GM21528 (cell line): ENCODE measurements at regions not wholly inside any gene's neighbourhood (a gene's known extent, or its start where the extent isn't known, plus 50 kb on each side); places are given as distances from the start of the nearest gene placed in this dataset.
"Not testable (repeated sequence)": the region's sequence is repeated elsewhere in the genome, so short reads cannot be mapped to it uniquely, and the experiment has no call there.

ENCODE experiments used
- ATAC-seq: cut with Tn5 transposase; IDR thresholded peaks from one replicate; pipeline ENCODE4 v1.9.1; 2021; ENCODE audit warnings: mild to moderate bottlenecking, moderate library complexity; ENCODE audit not compliant: unreplicated experiment, low FRiP score

DNA sequence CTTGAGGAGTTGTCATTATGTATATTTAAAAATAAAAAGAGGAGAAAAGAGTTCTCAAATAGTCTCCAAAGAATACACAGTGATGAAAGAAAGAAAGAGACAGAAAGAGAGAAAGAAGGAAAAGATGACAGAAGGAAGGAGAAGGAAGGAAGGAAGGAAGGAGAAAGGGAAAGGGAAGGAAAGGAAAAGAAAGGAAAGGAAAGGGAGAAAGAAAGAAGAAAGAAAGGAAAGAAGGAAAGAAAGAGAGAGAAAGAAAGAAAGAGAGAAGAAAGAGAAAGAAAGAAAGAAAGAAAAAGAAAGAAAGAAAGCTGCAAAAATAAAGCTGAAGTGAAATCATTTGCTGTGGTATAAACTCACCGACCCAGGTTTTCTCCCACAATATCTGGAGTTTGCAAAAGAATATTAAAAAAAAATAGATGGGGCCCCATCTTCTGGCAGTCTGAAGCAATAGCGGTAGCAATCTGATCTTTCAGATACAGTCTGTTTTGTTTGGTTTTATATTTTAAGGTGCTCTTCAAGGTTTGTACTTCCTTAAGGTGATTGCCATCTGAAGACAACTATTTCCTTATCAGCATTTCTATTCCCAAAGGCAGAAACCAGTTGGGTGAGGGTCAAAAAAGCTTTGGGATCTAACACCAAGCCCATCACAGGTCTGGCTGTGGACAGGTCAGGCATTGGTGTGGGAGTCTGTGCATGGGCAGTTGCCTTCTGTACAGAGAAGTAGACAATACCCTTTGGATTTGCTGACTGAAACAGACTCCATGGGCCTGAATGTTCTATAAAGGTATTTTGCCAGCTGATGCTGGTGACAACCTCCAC lies 160.4 kb downstream of the CPEB2 start:
- no peak for ATAC-seq

- ATAC-seq: no peak
Measured at GRCh38 chr4:15163284-15163645, 161.0 kb downstream of the CPEB2 start.

GRCh38 chr4:15164571-15164970 lies 162.3 kb downstream of the CPEB2 start:
- no peak for ATAC-seq

DNA sequence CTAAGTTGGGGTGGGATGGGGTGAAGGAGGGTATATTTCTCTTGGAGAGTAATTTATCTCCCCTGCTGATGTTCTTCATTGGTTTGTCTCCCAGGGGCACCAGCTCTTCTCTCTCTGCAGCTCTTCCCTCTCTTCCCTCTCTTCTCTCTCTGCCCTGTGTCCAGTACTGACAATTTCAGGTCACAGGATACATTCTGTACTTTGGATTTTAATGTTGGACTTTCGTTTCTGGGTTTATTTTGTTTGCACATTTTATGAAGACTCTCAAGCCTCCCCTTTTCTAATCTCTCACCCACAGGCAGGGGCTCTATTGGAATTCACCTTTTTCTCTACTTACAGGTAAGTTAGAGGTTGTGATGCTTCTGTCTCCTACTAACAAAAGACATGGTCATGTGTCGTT lies 165.5 kb downstream of the CPEB2 start:
- no peak for ATAC-seq

DNA sequence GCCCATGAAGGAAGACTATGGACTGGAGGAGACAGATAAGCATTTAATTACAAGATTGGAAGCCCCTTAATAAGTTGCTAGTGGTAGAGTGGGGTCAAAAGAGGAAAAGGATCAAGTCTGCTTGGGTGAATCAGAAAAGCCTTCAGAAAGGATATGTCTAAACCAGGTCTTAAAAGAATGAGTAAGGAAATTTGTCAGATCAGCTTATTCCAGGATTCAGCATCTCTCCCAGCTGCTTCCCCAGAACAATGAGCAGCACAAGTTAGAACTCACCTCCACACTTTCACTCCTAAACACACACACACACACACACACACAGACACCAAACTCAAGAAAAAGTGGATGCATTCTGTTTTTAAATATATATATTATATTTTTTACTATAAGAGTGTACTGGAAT lies 166.5 kb downstream of the CPEB2 start:
- no peak for ATAC-seq

DNA sequence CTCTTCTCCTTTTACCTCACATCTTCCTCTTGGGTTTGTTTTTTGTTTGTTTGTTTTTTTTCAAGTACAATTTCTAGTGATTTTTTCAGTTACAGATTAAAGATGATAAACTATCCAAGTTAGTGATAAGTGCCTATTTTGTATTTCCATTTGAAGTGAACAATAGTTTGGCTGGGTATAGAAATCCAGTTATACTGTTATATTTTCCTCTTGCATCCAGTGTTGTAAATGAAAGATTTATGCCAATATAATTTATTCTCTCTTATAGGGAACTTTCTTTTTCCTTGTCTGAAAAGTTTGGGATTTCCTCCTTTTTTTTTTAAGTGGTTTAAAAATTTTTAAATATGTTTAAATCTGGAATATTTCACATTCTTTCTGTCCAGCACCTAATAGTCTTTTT lies 169.4 kb downstream of the CPEB2 start:
- no peak for ATAC-seq

GRCh38 chr4:15173251-15173650 lies 171.0 kb downstream of the CPEB2 start:
- no peak for ATAC-seq

DNA sequence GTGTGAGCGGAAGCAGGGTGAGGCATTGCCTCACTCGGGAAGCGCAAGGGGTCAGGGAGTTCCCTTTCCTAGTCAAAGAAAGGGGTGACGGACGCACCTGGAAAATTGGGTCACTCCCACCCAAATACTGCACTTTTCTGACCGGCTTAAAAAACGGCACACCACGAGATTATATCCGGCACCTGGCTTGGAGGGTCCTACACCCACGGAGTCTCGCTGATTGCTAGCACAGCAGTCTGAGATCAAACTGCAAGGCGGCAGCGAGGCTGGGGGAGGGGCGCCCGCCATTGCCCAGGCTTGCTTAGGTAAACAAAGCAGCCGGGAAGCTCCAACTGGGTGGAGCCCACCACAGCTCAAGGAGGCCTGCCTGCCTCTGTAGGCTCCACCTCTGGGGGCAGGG lies 171.9 kb downstream of the CPEB2 start:
- not testable (repeated sequence) for ATAC-seq

- not testable (repeated sequence) for ATAC-seq
Measured at GRCh38 chr4:15179842-15180241, 177.6 kb downstream of the CPEB2 start.

DNA sequence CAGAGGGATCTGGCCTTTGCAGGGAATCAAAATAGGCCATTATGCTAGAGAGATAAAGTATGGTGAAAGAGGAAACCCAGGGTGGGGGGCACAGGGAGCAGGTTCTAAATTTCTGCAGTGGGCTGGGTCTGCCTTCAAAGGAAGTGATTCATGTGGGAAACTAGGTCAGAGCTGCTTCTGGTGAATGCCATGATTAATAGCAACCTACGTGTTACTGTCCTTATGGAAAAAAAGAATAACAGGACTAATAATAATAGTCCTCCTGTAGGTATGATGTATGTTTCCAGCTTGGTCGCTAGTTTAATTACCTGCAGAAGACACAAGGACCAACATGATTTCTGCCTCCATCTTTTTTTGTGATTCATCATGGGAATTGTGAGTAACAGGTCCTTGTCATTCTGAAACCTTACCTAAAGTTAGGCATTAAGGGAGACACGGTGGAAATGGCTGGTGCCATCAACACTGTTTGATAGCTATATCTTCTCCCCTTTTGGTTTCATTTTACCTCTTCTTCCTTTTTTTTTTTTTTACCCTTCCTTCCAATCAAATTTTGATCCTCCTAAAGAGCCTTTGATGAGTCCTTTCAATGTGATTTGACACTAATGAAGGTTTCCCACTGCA lies 180.4 kb downstream of the CPEB2 start:
- no peak for ATAC-seq

DNA sequence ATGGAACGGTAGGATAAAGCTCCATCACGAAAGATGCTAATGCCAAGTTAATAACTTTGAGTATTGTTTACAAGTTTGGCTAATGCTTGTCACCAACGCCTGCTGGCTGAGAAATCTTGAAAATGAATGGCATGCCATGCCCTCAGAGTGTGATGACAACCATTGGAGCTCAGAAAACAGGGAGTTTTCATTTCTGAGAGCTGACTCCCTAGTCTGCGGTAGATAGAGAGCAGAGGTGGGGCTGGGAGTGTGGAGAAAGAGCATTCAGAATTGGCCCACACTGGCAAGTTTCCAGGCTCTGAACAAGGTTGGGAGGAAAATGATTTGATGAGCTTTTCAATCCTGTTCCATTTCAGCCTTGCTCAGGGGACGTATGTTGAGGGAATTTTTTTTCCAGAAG lies 183.9 kb downstream of the CPEB2 start:
- ATAC-seq: no peak

GRCh38 chr4:15186806-15187205 lies 184.5 kb downstream of the CPEB2 start:
- no peak for ATAC-seq

DNA sequence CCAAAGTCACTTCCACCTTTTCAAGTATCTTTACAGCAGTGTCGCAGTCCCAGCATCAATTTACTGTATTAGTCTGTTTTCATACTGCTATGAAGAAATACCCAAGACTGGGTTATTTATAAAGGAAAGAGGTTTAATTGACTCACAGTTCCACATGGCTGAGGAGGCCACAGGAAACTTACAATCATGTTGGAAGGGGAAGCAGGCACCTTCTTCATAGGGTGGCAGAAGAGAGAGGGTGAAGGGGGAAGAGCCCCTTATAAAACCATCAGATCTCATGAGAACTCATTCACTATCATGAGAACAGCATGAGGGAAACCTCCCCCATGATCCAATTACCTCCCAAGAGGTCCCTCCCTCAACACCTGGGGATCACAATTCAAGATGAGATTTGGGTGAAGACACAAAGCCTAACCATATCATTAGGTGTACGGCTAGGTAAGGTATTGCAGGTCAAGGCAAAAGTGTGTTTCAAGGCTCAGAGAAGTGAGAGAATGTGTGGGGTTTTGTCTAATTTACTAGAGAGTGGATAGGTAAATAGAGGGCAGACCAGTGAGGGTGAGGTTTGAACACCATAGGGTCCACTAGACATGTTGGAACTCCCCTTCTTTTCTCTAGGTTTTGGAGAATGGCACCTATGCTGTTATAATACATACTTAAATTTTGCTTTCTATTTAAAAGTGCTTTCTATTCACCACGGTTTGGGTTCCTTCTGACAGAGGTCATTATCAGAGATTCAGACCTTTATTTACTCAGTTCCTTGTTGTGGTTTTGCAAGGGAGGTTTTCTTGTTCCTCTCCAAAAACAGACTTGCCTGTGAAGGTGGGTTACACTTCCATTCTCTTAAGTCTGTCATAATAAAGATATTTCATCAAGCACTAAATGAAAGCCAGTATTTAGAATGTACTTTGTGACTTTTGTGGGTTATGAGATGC lies 186.6 kb downstream of the CPEB2 start:
- ATAC-seq: no peak

DNA sequence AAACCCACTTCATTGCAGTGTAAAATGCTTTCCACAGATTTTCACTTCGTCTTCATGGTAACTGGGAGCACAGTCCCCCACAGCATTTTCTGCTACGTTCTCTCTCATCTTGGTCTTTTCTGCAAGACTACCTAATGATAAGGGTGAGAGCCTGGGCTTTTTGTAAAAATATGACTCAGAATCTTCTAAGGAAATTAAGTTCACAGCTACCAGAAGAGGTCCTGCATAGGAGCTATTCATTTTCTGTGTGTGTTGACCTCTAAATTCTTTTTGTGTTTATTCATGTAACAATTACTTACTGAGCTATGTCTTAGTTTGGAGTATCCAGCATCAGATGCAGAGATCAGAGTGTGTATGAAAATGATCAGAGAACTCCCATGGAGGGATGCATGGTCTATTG lies 192.2 kb downstream of the CPEB2 start:
- ATAC-seq: no peak

GRCh38 chr4:15197005-15197404 lies 194.7 kb downstream of the CPEB2 start:
- no peak for ATAC-seq

DNA sequence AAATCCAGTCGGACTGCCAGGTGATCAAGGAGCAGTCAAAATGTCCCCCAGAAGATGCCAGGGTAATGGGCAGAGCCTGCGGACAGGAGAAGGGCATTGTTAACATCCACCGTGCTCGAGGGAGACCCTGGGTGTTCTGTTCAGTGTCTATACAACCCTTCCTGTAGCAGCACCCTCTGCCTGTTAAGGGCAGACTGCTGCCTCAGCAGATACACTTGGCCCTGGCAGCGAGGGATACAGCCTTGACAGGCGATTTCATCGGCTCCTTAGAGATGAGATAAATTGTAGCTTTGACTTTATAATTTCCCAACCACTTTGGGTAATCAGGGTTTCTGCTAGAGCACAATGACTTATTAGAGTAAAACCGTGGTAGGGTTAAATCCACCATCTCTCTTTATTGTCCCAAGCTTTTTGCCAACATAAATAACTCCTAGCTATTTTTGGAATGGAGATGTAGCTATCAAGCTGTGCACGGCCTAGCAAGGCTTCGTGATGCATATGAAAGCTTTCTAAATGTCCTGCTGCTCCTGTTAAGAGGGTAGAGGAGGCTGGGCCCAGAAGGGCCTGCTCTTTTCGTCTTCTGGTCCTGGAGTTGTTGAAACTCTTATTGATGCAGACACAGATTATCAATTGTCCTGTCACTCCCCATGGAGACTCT lies 195.9 kb downstream of the CPEB2 start:
- ATAC-seq: no peak

- no peak for ATAC-seq
Measured at GRCh38 chr4:15201782-15202181, 199.5 kb downstream of the CPEB2 start.

DNA sequence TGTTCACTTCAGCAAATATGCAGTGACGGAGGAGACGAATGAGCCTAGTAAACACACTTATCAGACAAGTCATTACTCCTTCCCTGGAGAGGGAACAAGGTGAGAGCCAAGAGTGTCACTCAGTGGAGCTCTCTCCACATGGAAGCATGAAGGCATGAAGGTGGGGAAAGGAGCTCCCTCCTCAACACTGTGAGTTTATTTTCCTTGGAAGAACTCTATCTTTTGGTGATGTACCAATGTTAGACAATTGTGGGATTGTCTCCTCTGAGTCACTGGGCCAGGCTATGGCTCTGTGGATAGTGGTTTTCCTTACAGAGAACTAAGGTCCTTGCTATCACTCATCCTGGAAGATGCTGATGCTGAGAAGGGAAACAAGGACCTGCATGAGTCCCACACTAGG lies 200.2 kb downstream of the CPEB2 start:
- no peak for ATAC-seq

- not testable (repeated sequence) for ATAC-seq
Measured at GRCh38 chr4:15206526-15206925, 204.2 kb downstream of the CPEB2 start.

- ATAC-seq: no peak
Measured at GRCh38 chr4:15213302-15213970, 211.2 kb downstream of the CPEB2 start.
